ENCODE measurements at regions not wholly inside any gene's neighbourhood (a gene's known extent, or its start where the extent isn't known, plus 50 kb on each side); places are given as distances from the start of the nearest gene placed in this dataset.

- H3K36me3 ChIP-seq (ENCODE audit: insufficient read depth) = no peaks in the 10 kb centered on the region
- H2AFZ ChIP-seq (ENCODE audit: low read depth) = no peak overlapping the region
- H3K4me2 ChIP-seq = no peak overlapping the region
- H3K9ac ChIP-seq = no peak overlapping the region
- no peak overlapping the region for H3K4me3 ChIP-seq (IDR thresholded peaks at IDR 0.05; ENCODE audit: insufficient read depth, low read depth, low read length)
- no peak overlapping the region for H3K27ac ChIP-seq
- no peaks in the 10 kb centered on the region for H3K79me2 ChIP-seq (ENCODE audit: insufficient read depth, low read depth)
- H3K27me3 ChIP-seq (ENCODE audit: insufficient read depth, low read depth) = no peaks in the 10 kb centered on the region
- no peaks in the 10 kb centered on the region for H4K20me1 ChIP-seq (ENCODE audit: insufficient read depth)
- peaks cover 22% of the 10 kb centered on the region for H3K4me1 ChIP-seq (ENCODE audit: low read depth, poor library complexity, severe bottlenecking)
- TF ChIP-seq, protein P1, sequence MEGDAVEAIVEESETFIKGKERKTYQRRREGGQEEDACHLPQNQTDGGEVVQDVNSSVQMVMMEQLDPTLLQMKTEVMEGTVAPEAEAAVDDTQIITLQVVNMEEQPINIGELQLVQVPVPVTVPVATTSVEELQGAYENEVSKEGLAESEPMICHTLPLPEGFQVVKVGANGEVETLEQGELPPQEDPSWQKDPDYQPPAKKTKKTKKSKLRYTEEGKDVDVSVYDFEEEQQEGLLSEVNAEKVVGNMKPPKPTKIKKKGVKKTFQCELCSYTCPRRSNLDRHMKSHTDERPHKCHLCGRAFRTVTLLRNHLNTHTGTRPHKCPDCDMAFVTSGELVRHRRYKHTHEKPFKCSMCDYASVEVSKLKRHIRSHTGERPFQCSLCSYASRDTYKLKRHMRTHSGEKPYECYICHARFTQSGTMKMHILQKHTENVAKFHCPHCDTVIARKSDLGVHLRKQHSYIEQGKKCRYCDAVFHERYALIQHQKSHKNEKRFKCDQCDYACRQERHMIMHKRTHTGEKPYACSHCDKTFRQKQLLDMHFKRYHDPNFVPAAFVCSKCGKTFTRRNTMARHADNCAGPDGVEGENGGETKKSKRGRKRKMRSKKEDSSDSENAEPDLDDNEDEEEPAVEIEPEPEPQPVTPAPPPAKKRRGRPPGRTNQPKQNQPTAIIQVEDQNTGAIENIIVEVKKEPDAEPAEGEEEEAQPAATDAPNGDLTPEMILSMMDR (conservative IDR thresholded peaks at IDR 0.05; ENCODE audit: low read depth, low read length) = no peak
Observed at GRCh38 chr4:180655886-180656285, 1587.3 kb upstream of the TENM3 start.

DNA sequence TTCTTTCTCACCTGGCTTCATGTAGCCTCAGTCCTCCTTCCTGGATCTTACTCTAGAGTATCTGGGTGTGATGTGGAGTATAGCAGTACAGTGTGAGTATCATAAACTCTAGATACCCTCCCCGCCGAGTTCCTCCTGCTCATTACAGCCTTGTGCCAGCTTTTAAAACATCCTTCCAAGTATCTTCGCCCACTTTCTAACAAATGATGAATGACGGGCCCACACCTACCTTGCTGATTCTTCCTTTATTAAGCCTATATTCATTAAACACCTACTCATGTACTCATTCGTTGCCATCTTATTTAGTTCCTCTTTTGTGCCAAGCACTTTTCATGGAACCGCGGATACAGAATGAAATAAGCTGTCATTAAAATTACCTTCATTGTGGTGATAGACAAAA is 1585.3 kb upstream of the TENM3 start:
- H3K4me2 ChIP-seq = no peak overlapping the region
- H3K79me2 ChIP-seq (ENCODE audit: insufficient read depth, low read depth) = no peaks in the 10 kb centered on the region
- H3K36me3 ChIP-seq (ENCODE audit: insufficient read depth) = no peaks in the 10 kb centered on the region
- TF ChIP-seq, protein P1 (conservative IDR thresholded peaks at IDR 0.05; ENCODE audit: low read depth, low read length) = no peak
- H3K27ac ChIP-seq = no peak overlapping the region
- no peak overlapping the region for H2AFZ ChIP-seq (ENCODE audit: low read depth)
- H3K4me1 ChIP-seq (ENCODE audit: low read depth, poor library complexity, severe bottlenecking) = peaks cover 15% of the 10 kb centered on the region
- H3K9ac ChIP-seq = no peak overlapping the region
- no peak overlapping the region for H3K4me3 ChIP-seq (IDR thresholded peaks at IDR 0.05; ENCODE audit: insufficient read depth, low read depth, low read length)
- no peaks in the 10 kb centered on the region for H4K20me1 ChIP-seq (ENCODE audit: insufficient read depth)
- H3K27me3 ChIP-seq (ENCODE audit: insufficient read depth, low read depth) = no peaks in the 10 kb centered on the region

GRCh38 chr4:180664766-180665368 is 1578.3 kb upstream of the TENM3 start:
- Histone ChIP-seq H3K4me2 (peak overlapping the region; percentile 89), H2AFZ (ENCODE audit: low read depth) (peak overlapping the region; percentile 35; the same call in 1 of the 2 replicates), H3K27ac (peak overlapping the region; percentile 80), H3K36me3 (ENCODE audit: insufficient read depth) (no peaks in the 10 kb centered on the region), H3K4me1 (ENCODE audit: low read depth, poor library complexity, severe bottlenecking) (peaks cover 39% of the 10 kb centered on the region), H4K20me1 (ENCODE audit: insufficient read depth) (no peaks in the 10 kb centered on the region), H3K4me3 (IDR thresholded peaks at IDR 0.05; ENCODE audit: insufficient read depth, low read depth, low read length) (no peak overlapping the region), H3K9ac (peak overlapping the region; percentile 65), H3K27me3 (ENCODE audit: insufficient read depth, low read depth) (no peaks in the 10 kb centered on the region), H3K79me2 (ENCODE audit: insufficient read depth, low read depth) (no peaks in the 10 kb centered on the region)
- TF ChIP-seq, protein P1 (conservative IDR thresholded peaks at IDR 0.05; ENCODE audit: low read depth, low read length) = peak; percentile 94

- Histone ChIP-seq H3K27me3 (ENCODE audit: insufficient read depth, low read depth) (no peaks in the 10 kb centered on the region), H3K27ac (peak overlapping the region; percentile 80), H3K79me2 (ENCODE audit: insufficient read depth, low read depth) (no peaks in the 10 kb centered on the region), H3K9ac (peak overlapping the region; percentile 65), H3K4me1 (ENCODE audit: low read depth, poor library complexity, severe bottlenecking) (peaks cover 45% of the 10 kb centered on the region), H3K4me3 (IDR thresholded peaks at IDR 0.05; ENCODE audit: insufficient read depth, low read depth, low read length) (no peak overlapping the region), H3K4me2 (peak overlapping the region; percentile 89), H3K36me3 (ENCODE audit: insufficient read depth) (no peaks in the 10 kb centered on the region), H2AFZ (ENCODE audit: low read depth) (peak overlapping the region; percentile 56), H4K20me1 (ENCODE audit: insufficient read depth) (no peaks in the 10 kb centered on the region)
- TF ChIP-seq, protein P1 (conservative IDR thresholded peaks at IDR 0.05; ENCODE audit: low read depth, low read length) = no peak
Observed at GRCh38 chr4:180665481-180665880, 1577.7 kb upstream of the TENM3 start.

Data from KMS-11 (cell line).